Keratinocyte (primary cell): ENCODE measurements at regions not wholly inside any gene's neighbourhood (a gene's known extent, or its start where the extent isn't known, plus 50 kb on each side); places are given as distances from the start of the nearest gene placed in this dataset.

Experiments
- DNase-seq: peaks from one replicate; pipeline ENCODE4 v3.0.0-alpha.2; 2011; ENCODE audit warnings: low read depth, missing footprints, low spot score
- FAIRE-seq: peaks from 2 replicates; lab custom pipeline; 2011; peaks lifted over from hg19 to GRCh38; lab: Jason Lieb, UNC
- H2AFZ ChIP-seq: 2 replicates; pipeline ENCODE4 v1.6.0; 2012; ENCODE audit warnings: low read length, control low read depth, inconsistent platforms; ENCODE audit not compliant: control insufficient read depth
- H3K27ac ChIP-seq: 2 replicates; pipeline ENCODE4 v1.5.1; 2011; ENCODE audit warnings: low read length; ENCODE audit not compliant: control insufficient read depth, insufficient read depth
- H3K27me3 ChIP-seq: 3 replicates; pipeline ENCODE4 v1.6.0; 2011; ENCODE audit warnings: low read length; ENCODE audit not compliant: control insufficient read depth, insufficient read depth; ENCODE audit errors: extremely low read depth
- H3K36me3 ChIP-seq, 2 experiments: 2 replicates in 1 of 2; 3 replicates in 1 of 2; pipeline ENCODE4 v1.5.1; 2011; ENCODE audit warnings: low read length in 2 of 2, mild to moderate bottlenecking in 1 of 2; ENCODE audit not compliant: control insufficient read depth in 2 of 2, insufficient read depth in 2 of 2; ENCODE audit errors: extremely low read depth in 1 of 2
- H3K4me1 ChIP-seq: 3 replicates; pipeline ENCODE4 v1.5.1; 2011; ENCODE audit warnings: low read length; ENCODE audit not compliant: control insufficient read depth, insufficient read depth; ENCODE audit errors: extremely low read depth
- H3K4me2 ChIP-seq: 3 replicates; pipeline ENCODE4 v1.6.0; 2011; ENCODE audit warnings: low read depth, low read length; ENCODE audit not compliant: control insufficient read depth, insufficient read depth; ENCODE audit errors: extremely low read depth
- H3K4me3 ChIP-seq, 3 experiments: fragments of 200-600 bp in 1 of 3; sonication (generic) in 1 of 3; 2 replicates in 2 of 3; 3 replicates in 1 of 3; pipeline ENCODE4 v1.5.1; 2011 to 2016; ENCODE audit warnings: low read length in 3 of 3, mild to moderate bottlenecking in 3 of 3, control low read depth in 2 of 3, inconsistent platforms in 1 of 3, low read depth in 1 of 3, mixed read lengths in 1 of 3, mixed run types in 1 of 3, moderate library complexity in 1 of 3; ENCODE audit not compliant: control insufficient read depth in 2 of 3, insufficient read depth in 2 of 3; ENCODE audit errors: extremely low read depth in 1 of 3
- H3K79me2 ChIP-seq: 2 replicates; pipeline ENCODE4 v1.6.0; 2012; ENCODE audit warnings: low read length; ENCODE audit not compliant: control insufficient read depth, insufficient read depth
- H3K9ac ChIP-seq: 3 replicates; pipeline ENCODE4 v1.6.0; 2011; ENCODE audit warnings: low read length; ENCODE audit not compliant: control insufficient read depth, insufficient read depth; ENCODE audit errors: extremely low read depth
- H3K9me1 ChIP-seq: 3 replicates; pipeline ENCODE4 v1.6.0; 2011; ENCODE audit warnings: low read length; ENCODE audit not compliant: control insufficient read depth, insufficient read depth; ENCODE audit errors: extremely low read depth
- H3K9me3 ChIP-seq: 2 replicates; pipeline ENCODE4 v1.5.1; 2012; ENCODE audit warnings: low read depth, low read length; ENCODE audit not compliant: control insufficient read depth
- H4K20me1 ChIP-seq: 3 replicates; pipeline ENCODE4 v1.6.0; 2011; ENCODE audit warnings: low read length; ENCODE audit not compliant: control insufficient read depth, insufficient read depth; ENCODE audit errors: extremely low read depth
- CTCF ChIP-seq, 3 experiments: IDR thresholded peaks in 1 of 3; conservative IDR thresholded peaks in 1 of 3; optimal IDR thresholded peaks in 1 of 3; 2 replicates in 2 of 3; 3 replicates in 1 of 3; pipeline versions ENCODE3 to v1.5.1; 2011; ENCODE audit warnings: low read length in 3 of 3, mild to moderate bottlenecking in 3 of 3, moderate library complexity in 2 of 3, control low read depth in 1 of 3, inconsistent platforms in 1 of 3; ENCODE audit not compliant: insufficient read depth in 2 of 3; ENCODE audit errors: extremely low read depth in 1 of 3
- EZH2 ChIP-seq: IDR thresholded peaks from one replicate; pipeline ENCODE4 v1.6.1; 2012; ENCODE audit warnings: inconsistent platforms, mild to moderate bottlenecking, low read length, moderate library complexity
- dilution Hi-C: fragments of 300-500 bp; cut with MboI; formaldehyde crosslinking; loops from one replicate; pipeline ENCODE4 v1.7.0; 2020; ENCODE audit warnings: low sequenced_read_pairs; ENCODE audit not compliant: extremely low pct_ligation_motif_present

GRCh38 chr19:28508666-28509065 lies 704.3 kb downstream of the UQCRFS1 start:
- FAIRE-seq (no peak), DNase-seq (no peak)
- Histone ChIP-seq H3K9me3 (peaks cover 1% of the 10 kb centered on the region), H3K36me3 (no peaks in the 10 kb centered on the region), H3K4me2 (no peak overlapping the region), H2AFZ (no peak overlapping the region), H3K27me3 (no peaks in the 10 kb centered on the region), H3K79me2 (no peaks in the 10 kb centered on the region), H4K20me1 (no peaks in the 10 kb centered on the region), H3K4me1 (no peaks in the 10 kb centered on the region), H3K9me1 (no peaks in the 10 kb centered on the region), H3K27ac (no peak overlapping the region), H3K9ac (no peak overlapping the region), H3K4me3 (no peak overlapping the region)
- dilution Hi-C loops = no loop called here
- TF ChIP-seq CTCF (optimal IDR thresholded peaks at IDR 0.05 in 1 of 3, IDR thresholded peaks at IDR 0.05 in 1 of 3, conservative IDR thresholded peaks at IDR 0.05 in 1 of 3; ENCODE audit: extremely low read depth in 1 of 3, insufficient read depth in 2 of 3, low read length in 3 of 3) (no peak), EZH2 (no peak)

GRCh38 chr19:28505933-28506332 lies 707.0 kb downstream of the UQCRFS1 start:
- dilution Hi-C loops = no loop called here
- Histone ChIP-seq H3K4me1 (no peaks in the 10 kb centered on the region), H3K27me3 (no peaks in the 10 kb centered on the region), H3K27ac (no peak overlapping the region), H3K4me3 (no peak overlapping the region), H3K36me3 (no peaks in the 10 kb centered on the region), H3K9ac (no peak overlapping the region), H3K79me2 (no peaks in the 10 kb centered on the region), H3K4me2 (no peak overlapping the region), H3K9me3 (peaks cover 1% of the 10 kb centered on the region), H3K9me1 (no peaks in the 10 kb centered on the region), H4K20me1 (no peaks in the 10 kb centered on the region), H2AFZ (no peak overlapping the region)
- no peak for DNase-seq
- TF ChIP-seq CTCF (optimal IDR thresholded peaks at IDR 0.05 in 1 of 3, IDR thresholded peaks at IDR 0.05 in 1 of 3, conservative IDR thresholded peaks at IDR 0.05 in 1 of 3; ENCODE audit: extremely low read depth in 1 of 3, insufficient read depth in 2 of 3, low read length in 3 of 3) (no peak), EZH2 (no peak)
- FAIRE-seq = no peak
